ENCODE measurements at regions not wholly inside any gene's neighbourhood (a gene's known extent, or its start where the extent isn't known, plus 50 kb on each side); places are given as distances from the start of the nearest gene placed in this dataset.

- no peak for DNase-seq (ENCODE audit: low spot score)
- TF ChIP-seq CTCF (IDR thresholded peaks at IDR 0.05; ENCODE audit: extremely low read depth, insufficient read depth, missing control alignments) = no peak
- in situ Hi-C loops (cut with MboI; ENCODE audit: low pct_unique_long_range_greater_than_20kb, low sequenced_read_pairs, unreplicated experiment) = no loop called here
These were observed 344.2 kb downstream of the BUD13 start for GRCh38 chr11:116428638-116428975.

GRCh38 chr11:116427903-116428637 is 344.7 kb downstream of the BUD13 start:
- in situ Hi-C loops (cut with MboI; ENCODE audit: low pct_unique_long_range_greater_than_20kb, low sequenced_read_pairs, unreplicated experiment) = no loop called here
- DNase-seq (ENCODE audit: low spot score) = no peak
- no peak for TF ChIP-seq CTCF (IDR thresholded peaks at IDR 0.05; ENCODE audit: extremely low read depth, insufficient read depth, missing control alignments)

DNA sequence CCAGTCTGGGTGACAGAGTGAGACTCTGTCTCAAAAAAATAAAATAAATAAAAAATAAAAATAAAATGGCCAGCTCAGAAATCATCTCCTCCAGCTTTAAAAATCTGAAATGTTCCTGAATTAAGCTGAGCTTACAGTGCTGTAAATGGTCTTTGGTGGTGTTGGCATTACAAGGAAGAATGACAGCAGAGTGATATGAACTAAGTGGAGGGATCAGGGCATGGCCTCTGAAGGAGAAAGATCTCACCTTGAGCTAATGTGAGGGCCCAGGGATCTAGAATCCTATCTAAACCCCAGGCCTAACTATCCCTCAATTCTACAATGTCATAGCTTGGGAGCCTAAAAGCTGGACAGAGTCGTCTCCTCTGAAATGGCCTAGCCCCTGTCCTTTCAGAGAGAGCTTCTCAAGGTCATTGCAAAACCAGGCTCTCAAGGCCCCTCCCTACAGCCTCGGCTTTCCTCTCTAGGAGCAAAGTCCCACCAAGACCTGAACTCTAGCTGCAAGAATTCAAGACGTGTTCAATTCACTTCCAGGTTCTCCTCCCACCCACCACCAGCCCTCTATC is 345.4 kb downstream of the BUD13 start:
- DNase-seq (ENCODE audit: low spot score) = no peak
- in situ Hi-C loops (cut with MboI; ENCODE audit: low pct_unique_long_range_greater_than_20kb, low sequenced_read_pairs, unreplicated experiment) = no loop called here
- no peak for TF ChIP-seq CTCF (IDR thresholded peaks at IDR 0.05; ENCODE audit: extremely low read depth, insufficient read depth, missing control alignments)

GRCh38 chr11:116426761-116427160 is 346.0 kb downstream of the BUD13 start:
- in situ Hi-C loops (cut with MboI; ENCODE audit: low pct_unique_long_range_greater_than_20kb, low sequenced_read_pairs, unreplicated experiment) = no loop called here
- DNase-seq (ENCODE audit: low spot score) = no peak
- TF ChIP-seq CTCF (IDR thresholded peaks at IDR 0.05; ENCODE audit: extremely low read depth, insufficient read depth, missing control alignments) = no peak

- DNase-seq (ENCODE audit: low spot score) = no peak
- in situ Hi-C loops (cut with MboI; ENCODE audit: low pct_unique_long_range_greater_than_20kb, low sequenced_read_pairs, unreplicated experiment) = no loop called here
- TF ChIP-seq CTCF (IDR thresholded peaks at IDR 0.05; ENCODE audit: extremely low read depth, insufficient read depth, missing control alignments) = no peak
These were observed 348.0 kb downstream of the BUD13 start for GRCh38 chr11:116424615-116425261.

GRCh38 chr11:116422956-116423600 is 349.7 kb downstream of the BUD13 start:
- TF ChIP-seq CTCF (IDR thresholded peaks at IDR 0.05; ENCODE audit: extremely low read depth, insufficient read depth, missing control alignments) = no peak
- DNase-seq (ENCODE audit: low spot score) = no peak
- in situ Hi-C loops (cut with MboI; ENCODE audit: low pct_unique_long_range_greater_than_20kb, low sequenced_read_pairs, unreplicated experiment) = no loop called here

All from GM13977 (cell line).